ENCODE measurements at regions not wholly inside any gene's neighbourhood (a gene's known extent, or its start where the extent isn't known, plus 50 kb on each side); places are given as distances from the start of the nearest gene placed in this dataset.

GRCh38 chr15:70299931-70300869, 202.5 kb upstream of the TLE3 start:
- TF ChIP-seq CTCF (IDR thresholded peaks at IDR 0.05; ENCODE audit: borderline replicate concordance, extremely low read depth, insufficient read depth): no peak
- H3K36me3 ChIP-seq (ENCODE audit: control insufficient read depth in 2 of 3, insufficient read depth in 3 of 3, low read length in 3 of 3): no peaks in the 10 kb centered on the region
- intact Hi-C loops (cut with DNase I): no loop called here
- no peak overlapping the region for H3K9ac ChIP-seq (ENCODE audit: low read length in 3 of 3)
- FAIRE-seq (no peak), DNase-seq (no peak)
- H3K9me3 ChIP-seq (ENCODE audit: control insufficient read depth in 2 of 3, insufficient read depth in 1 of 3, low read length in 3 of 3): peaks cover 0 to 5% (median 0%) of the 10 kb centered on the region in 3 donors
- no peak overlapping the region for H3K27ac ChIP-seq (ENCODE audit: low read depth in 2 of 2, low read length in 2 of 2)
- peaks cover 0 to 2% (median 0%) of the 10 kb centered on the region in 3 donors for H3K4me1 ChIP-seq (ENCODE audit: control insufficient read depth in 2 of 3, insufficient read depth in 2 of 3, low read depth in 1 of 3, low read length in 3 of 3)
- no peaks in the 10 kb centered on the region for H3K27me3 ChIP-seq (ENCODE audit: control insufficient read depth, insufficient read depth, low read length)
- no peak overlapping the region for H3K4me3 ChIP-seq (ENCODE audit: low read length in 3 of 3)

GRCh38 chr15:70297465-70298058, 199.8 kb upstream of the TLE3 start:
- no peak overlapping the region for H3K4me3 ChIP-seq (ENCODE audit: low read length in 3 of 3)
- no peak overlapping the region for H3K27ac ChIP-seq (ENCODE audit: low read depth in 2 of 2, low read length in 2 of 2)
- no peaks in the 10 kb centered on the region for H3K27me3 ChIP-seq (ENCODE audit: control insufficient read depth, insufficient read depth, low read length)
- peaks cover 0 to 5% (median 0%) of the 10 kb centered on the region in 3 donors for H3K4me1 ChIP-seq (ENCODE audit: control insufficient read depth in 2 of 3, insufficient read depth in 2 of 3, low read depth in 1 of 3, low read length in 3 of 3)
- no peak for TF ChIP-seq CTCF (IDR thresholded peaks at IDR 0.05; ENCODE audit: borderline replicate concordance, extremely low read depth, insufficient read depth)
- DNase-seq (no peak), FAIRE-seq (peak; percentile 46)
- intact Hi-C loops (cut with DNase I): no loop called here
- no peak overlapping the region for H3K9ac ChIP-seq (ENCODE audit: low read length in 3 of 3)
- H3K9me3 ChIP-seq (ENCODE audit: control insufficient read depth in 2 of 3, insufficient read depth in 1 of 3, low read length in 3 of 3): no peaks in the 10 kb centered on the region
- no peaks in the 10 kb centered on the region for H3K36me3 ChIP-seq (ENCODE audit: control insufficient read depth in 2 of 3, insufficient read depth in 3 of 3, low read length in 3 of 3)

GRCh38 chr15:70294731-70295305, 197.1 kb upstream of the TLE3 start:
- H3K4me3 ChIP-seq (ENCODE audit: low read length in 3 of 3): no peak overlapping the region
- no peaks in the 10 kb centered on the region for H3K36me3 ChIP-seq (ENCODE audit: control insufficient read depth in 2 of 3, insufficient read depth in 3 of 3, low read length in 3 of 3)
- H3K4me1 ChIP-seq (ENCODE audit: control insufficient read depth in 2 of 3, insufficient read depth in 2 of 3, low read depth in 1 of 3, low read length in 3 of 3): peaks cover 2 to 7% (median 2%) of the 10 kb centered on the region in 3 donors
- intact Hi-C loops (cut with DNase I): no loop called here
- no peaks in the 10 kb centered on the region for H3K27me3 ChIP-seq (ENCODE audit: control insufficient read depth, insufficient read depth, low read length)
- no peak overlapping the region for H3K9ac ChIP-seq (ENCODE audit: low read length in 3 of 3)
- no peak for TF ChIP-seq CTCF (IDR thresholded peaks at IDR 0.05; ENCODE audit: borderline replicate concordance, extremely low read depth, insufficient read depth)
- DNase-seq (no peak), FAIRE-seq (no peak)
- H3K27ac ChIP-seq (ENCODE audit: low read depth in 2 of 2, low read length in 2 of 2): no peak overlapping the region
- no peaks in the 10 kb centered on the region for H3K9me3 ChIP-seq (ENCODE audit: control insufficient read depth in 2 of 3, insufficient read depth in 1 of 3, low read length in 3 of 3)
